ENCODE measurements at regions not wholly inside any gene's neighbourhood (a gene's known extent, or its start where the extent isn't known, plus 50 kb on each side); places are given as distances from the start of the nearest gene placed in this dataset.

DNA sequence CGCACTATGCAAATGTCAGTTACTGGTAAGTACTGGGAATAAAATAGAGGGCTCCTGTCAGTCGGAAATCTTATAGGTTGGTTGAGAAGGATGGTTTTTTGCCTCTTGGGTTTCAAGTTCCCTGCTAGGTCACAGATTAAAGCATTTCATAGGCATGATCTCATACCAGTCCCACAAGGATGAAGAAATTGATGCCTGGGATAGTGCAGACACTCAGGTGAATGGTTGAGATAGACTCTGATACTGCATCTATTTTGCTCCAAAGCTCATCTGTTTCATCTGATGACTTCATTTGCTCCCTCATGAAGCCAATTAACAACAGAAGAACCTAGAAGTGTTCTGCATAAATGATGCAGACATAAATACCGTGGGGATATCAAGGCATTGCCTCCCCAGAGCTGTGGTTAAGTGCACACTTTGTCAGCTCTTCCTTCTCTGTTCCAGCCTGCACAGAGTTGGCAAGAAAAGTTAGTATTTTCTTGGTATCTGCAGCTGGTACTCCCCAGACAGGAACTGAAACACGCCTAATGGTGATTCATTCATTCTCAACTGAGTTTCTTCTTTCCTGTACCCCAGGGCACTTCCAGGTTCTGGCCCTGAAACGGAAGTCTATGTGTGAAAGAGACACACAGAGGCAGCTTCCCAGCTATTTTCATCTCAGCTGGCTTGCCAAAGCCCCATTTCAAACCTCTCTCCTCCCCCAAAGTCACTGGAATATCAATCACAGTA, 418.3 kb upstream of the SALL1 start:
- TF ChIP-seq CREB1 (IDR thresholded peaks at IDR 0.05; ENCODE audit: low read depth), result no peak
- no peak for TF ChIP-seq CEBPB (IDR thresholded peaks at IDR 0.05)
- TF ChIP-seq, protein P1, sequence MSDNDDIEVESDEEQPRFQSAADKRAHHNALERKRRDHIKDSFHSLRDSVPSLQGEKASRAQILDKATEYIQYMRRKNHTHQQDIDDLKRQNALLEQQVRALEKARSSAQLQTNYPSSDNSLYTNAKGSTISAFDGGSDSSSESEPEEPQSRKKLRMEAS (IDR thresholded peaks at IDR 0.05), result no peak
- TF ChIP-seq, protein P2, sequence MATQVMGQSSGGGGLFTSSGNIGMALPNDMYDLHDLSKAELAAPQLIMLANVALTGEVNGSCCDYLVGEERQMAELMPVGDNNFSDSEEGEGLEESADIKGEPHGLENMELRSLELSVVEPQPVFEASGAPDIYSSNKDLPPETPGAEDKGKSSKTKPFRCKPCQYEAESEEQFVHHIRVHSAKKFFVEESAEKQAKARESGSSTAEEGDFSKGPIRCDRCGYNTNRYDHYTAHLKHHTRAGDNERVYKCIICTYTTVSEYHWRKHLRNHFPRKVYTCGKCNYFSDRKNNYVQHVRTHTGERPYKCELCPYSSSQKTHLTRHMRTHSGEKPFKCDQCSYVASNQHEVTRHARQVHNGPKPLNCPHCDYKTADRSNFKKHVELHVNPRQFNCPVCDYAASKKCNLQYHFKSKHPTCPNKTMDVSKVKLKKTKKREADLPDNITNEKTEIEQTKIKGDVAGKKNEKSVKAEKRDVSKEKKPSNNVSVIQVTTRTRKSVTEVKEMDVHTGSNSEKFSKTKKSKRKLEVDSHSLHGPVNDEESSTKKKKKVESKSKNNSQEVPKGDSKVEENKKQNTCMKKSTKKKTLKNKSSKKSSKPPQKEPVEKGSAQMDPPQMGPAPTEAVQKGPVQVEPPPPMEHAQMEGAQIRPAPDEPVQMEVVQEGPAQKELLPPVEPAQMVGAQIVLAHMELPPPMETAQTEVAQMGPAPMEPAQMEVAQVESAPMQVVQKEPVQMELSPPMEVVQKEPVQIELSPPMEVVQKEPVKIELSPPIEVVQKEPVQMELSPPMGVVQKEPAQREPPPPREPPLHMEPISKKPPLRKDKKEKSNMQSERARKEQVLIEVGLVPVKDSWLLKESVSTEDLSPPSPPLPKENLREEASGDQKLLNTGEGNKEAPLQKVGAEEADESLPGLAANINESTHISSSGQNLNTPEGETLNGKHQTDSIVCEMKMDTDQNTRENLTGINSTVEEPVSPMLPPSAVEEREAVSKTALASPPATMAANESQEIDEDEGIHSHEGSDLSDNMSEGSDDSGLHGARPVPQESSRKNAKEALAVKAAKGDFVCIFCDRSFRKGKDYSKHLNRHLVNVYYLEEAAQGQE (IDR thresholded peaks at IDR 0.05; ENCODE audit: low read depth), result no peak
- TF ChIP-seq RAD21 (IDR thresholded peaks at IDR 0.05; ENCODE audit: low read depth), result no peak
- TF ChIP-seq, protein P3, sequence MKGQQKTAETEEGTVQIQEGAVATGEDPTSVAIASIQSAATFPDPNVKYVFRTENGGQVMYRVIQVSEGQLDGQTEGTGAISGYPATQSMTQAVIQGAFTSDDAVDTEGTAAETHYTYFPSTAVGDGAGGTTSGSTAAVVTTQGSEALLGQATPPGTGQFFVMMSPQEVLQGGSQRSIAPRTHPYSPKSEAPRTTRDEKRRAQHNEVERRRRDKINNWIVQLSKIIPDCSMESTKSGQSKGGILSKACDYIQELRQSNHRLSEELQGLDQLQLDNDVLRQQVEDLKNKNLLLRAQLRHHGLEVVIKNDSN (IDR thresholded peaks at IDR 0.05), result no peak
- no peak for TF ChIP-seq YY1 (IDR thresholded peaks at IDR 0.05; ENCODE audit: low read depth)
- TF ChIP-seq EGR1 (IDR thresholded peaks at IDR 0.05), result no peak
- TF ChIP-seq NFIC (IDR thresholded peaks at IDR 0.05), result no peak
- no peak for TF ChIP-seq ZBTB7A (IDR thresholded peaks at IDR 0.05; ENCODE audit: low read depth)
